ENCODE measurements at regions not wholly inside any gene's neighbourhood (a gene's known extent, or its start where the extent isn't known, plus 50 kb on each side); places are given as distances from the start of the nearest gene placed in this dataset.

DNA sequence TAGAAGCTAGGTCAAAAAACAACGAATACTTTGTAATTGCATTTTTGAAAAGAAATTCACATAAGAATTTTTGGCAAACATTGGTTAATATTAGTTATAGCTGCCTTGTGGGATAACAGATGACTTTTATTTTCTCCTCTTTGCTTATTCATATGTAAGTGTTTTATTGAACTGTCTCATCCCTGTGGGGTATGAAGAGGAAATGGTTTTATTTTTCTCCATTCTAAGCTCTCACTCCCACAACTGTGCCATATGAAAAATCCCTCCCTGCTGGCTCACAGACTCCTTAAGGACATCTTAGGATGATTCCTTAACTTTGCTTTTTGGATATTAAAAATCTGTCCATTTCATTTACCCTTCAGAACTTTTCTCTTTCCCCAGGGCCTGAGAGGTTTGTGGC, 300.6 kb downstream of the PPP1R2C start:
- Histone ChIP-seq H3K9me3 (ENCODE audit: insufficient read depth, low read depth, low read length) (no peaks in the 10 kb centered on the region), H3K4me1 (ENCODE audit: insufficient read depth, low read length, poor library complexity, severe bottlenecking) (no peaks in the 10 kb centered on the region), H4K20me1 (ENCODE audit: insufficient read depth, low read length, poor library complexity, severe bottlenecking) (no peaks in the 10 kb centered on the region), H3K9me2 (replicated peaks; ENCODE audit: low read depth, low read length) (no peaks in the 10 kb centered on the region), H3K4me2 (ENCODE audit: low read depth, low read length, poor library complexity, severe bottlenecking) (no peak overlapping the region), H2AFZ (ENCODE audit: low read length) (no peak overlapping the region), H3K27me3 (ENCODE audit: insufficient read depth, low read length, poor library complexity, severe bottlenecking) (no peaks in the 10 kb centered on the region), H3K4me3 (ENCODE audit: low read length, poor library complexity, severe bottlenecking) (no peak overlapping the region), H3F3A (ENCODE audit: low read depth) (no peaks in the 10 kb centered on the region), H3K9ac (ENCODE audit: low read depth, low read length, poor library complexity, severe bottlenecking) (no peak overlapping the region), H3K79me2 (ENCODE audit: insufficient read depth, low read length) (no peaks in the 10 kb centered on the region), H3K36me3 (ENCODE audit: insufficient read depth, low read length) (no peaks in the 10 kb centered on the region)
- TF ChIP-seq EZH2phosphoT487 (IDR thresholded peaks at IDR 0.05; ENCODE audit: borderline replicate concordance) (no peak), CTCF (conservative IDR thresholded peaks at IDR 0.05; ENCODE audit: low read length) (no peak)

DNA sequence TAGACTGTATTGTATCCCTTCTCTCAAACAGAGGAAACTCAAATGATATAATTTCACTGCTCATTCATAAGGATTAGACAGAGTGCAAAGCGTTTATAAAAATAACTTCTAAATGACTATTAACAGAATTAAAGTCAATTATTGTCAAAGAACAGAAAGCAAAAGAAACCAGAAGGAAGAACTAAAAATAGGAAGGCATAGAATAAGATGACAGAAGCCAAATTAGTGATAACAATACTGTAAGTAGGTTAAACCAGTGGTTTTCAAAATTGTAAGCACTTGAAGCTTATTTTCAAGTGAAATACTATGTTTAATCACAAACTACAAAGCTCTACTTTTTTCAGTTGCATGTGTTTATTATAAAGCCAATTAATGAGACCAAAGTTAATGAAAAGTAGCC, 305.2 kb downstream of the PPP1R2C start:
- no peaks in the 10 kb centered on the region for H4K20me1 ChIP-seq (ENCODE audit: insufficient read depth, low read length, poor library complexity, severe bottlenecking)
- TF ChIP-seq EZH2phosphoT487 (IDR thresholded peaks at IDR 0.05; ENCODE audit: borderline replicate concordance) (no peak), CTCF (conservative IDR thresholded peaks at IDR 0.05; ENCODE audit: low read length) (no peak)
- no peaks in the 10 kb centered on the region for H3K4me1 ChIP-seq (ENCODE audit: insufficient read depth, low read length, poor library complexity, severe bottlenecking)
- no peak overlapping the region for H3K4me2 ChIP-seq (ENCODE audit: low read depth, low read length, poor library complexity, severe bottlenecking)
- no peaks in the 10 kb centered on the region for H3K79me2 ChIP-seq (ENCODE audit: insufficient read depth, low read length)
- H3F3A ChIP-seq (ENCODE audit: low read depth) = no peaks in the 10 kb centered on the region
- no peaks in the 10 kb centered on the region for H3K36me3 ChIP-seq (ENCODE audit: insufficient read depth, low read length)
- no peak overlapping the region for H3K9ac ChIP-seq (ENCODE audit: low read depth, low read length, poor library complexity, severe bottlenecking)
- no peaks in the 10 kb centered on the region for H3K27me3 ChIP-seq (ENCODE audit: insufficient read depth, low read length, poor library complexity, severe bottlenecking)
- H3K4me3 ChIP-seq (ENCODE audit: low read length, poor library complexity, severe bottlenecking) = no peak overlapping the region
- H2AFZ ChIP-seq (ENCODE audit: low read length) = no peak overlapping the region
- H3K9me3 ChIP-seq (ENCODE audit: insufficient read depth, low read depth, low read length) = no peaks in the 10 kb centered on the region
- H3K9me2 ChIP-seq (replicated peaks; ENCODE audit: low read depth, low read length) = no peaks in the 10 kb centered on the region

DNA sequence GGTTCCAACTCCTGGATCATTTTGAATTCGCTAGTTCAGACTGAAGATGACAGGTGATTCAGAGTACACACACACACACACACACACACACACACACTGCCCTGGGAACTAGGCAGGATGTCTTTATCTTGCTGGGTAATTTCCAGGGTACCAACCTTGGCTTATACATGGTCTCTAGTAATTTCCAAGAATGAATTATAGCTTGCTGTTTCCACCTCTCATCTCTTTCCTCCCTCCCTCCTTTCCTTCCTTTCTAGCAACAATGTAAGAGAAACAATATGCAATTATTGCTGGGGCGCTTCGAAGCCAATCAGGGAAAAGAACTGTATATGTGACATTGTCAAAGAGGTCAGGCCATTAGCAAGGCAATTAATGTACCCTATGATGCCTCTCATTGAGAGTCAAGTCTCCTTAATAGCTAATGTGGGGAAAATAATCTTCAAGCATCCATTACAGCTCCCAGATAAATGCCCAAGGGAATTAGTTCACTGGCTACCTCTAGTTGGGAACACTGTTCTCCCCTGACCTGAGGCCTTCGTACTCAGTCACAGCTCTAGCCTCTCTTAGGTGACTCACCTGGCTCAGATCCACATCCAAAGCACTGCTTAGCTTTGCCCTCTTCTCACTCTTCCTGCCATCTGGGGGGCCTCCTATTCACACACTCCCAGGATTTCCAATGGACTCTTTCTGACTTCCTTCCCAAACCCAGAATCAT, 311.5 kb downstream of the PPP1R2C start:
- no peaks in the 10 kb centered on the region for H3K9me3 ChIP-seq (ENCODE audit: insufficient read depth, low read depth, low read length)
- H3K9me2 ChIP-seq (replicated peaks; ENCODE audit: low read depth, low read length) = no peaks in the 10 kb centered on the region
- no peak overlapping the region for H2AFZ ChIP-seq (ENCODE audit: low read length)
- no peaks in the 10 kb centered on the region for H3K36me3 ChIP-seq (ENCODE audit: insufficient read depth, low read length)
- no peaks in the 10 kb centered on the region for H3K27me3 ChIP-seq (ENCODE audit: insufficient read depth, low read length, poor library complexity, severe bottlenecking)
- H4K20me1 ChIP-seq (ENCODE audit: insufficient read depth, low read length, poor library complexity, severe bottlenecking) = no peaks in the 10 kb centered on the region
- no peak overlapping the region for H3K4me3 ChIP-seq (ENCODE audit: low read length, poor library complexity, severe bottlenecking)
- no peaks in the 10 kb centered on the region for H3K79me2 ChIP-seq (ENCODE audit: insufficient read depth, low read length)
- TF ChIP-seq EZH2phosphoT487 (IDR thresholded peaks at IDR 0.05; ENCODE audit: borderline replicate concordance) (no peak), CTCF (conservative IDR thresholded peaks at IDR 0.05; ENCODE audit: low read length) (no peak)
- no peak overlapping the region for H3K4me2 ChIP-seq (ENCODE audit: low read depth, low read length, poor library complexity, severe bottlenecking)
- no peak overlapping the region for H3K9ac ChIP-seq (ENCODE audit: low read depth, low read length, poor library complexity, severe bottlenecking)
- H3F3A ChIP-seq (ENCODE audit: low read depth) = no peaks in the 10 kb centered on the region
- no peaks in the 10 kb centered on the region for H3K4me1 ChIP-seq (ENCODE audit: insufficient read depth, low read length, poor library complexity, severe bottlenecking)

Measured in Loucy (cell line).